ENCODE measurements at regions not wholly inside any gene's neighbourhood (a gene's known extent, or its start where the extent isn't known, plus 50 kb on each side); places are given as distances from the start of the nearest gene placed in this dataset.

DNA sequence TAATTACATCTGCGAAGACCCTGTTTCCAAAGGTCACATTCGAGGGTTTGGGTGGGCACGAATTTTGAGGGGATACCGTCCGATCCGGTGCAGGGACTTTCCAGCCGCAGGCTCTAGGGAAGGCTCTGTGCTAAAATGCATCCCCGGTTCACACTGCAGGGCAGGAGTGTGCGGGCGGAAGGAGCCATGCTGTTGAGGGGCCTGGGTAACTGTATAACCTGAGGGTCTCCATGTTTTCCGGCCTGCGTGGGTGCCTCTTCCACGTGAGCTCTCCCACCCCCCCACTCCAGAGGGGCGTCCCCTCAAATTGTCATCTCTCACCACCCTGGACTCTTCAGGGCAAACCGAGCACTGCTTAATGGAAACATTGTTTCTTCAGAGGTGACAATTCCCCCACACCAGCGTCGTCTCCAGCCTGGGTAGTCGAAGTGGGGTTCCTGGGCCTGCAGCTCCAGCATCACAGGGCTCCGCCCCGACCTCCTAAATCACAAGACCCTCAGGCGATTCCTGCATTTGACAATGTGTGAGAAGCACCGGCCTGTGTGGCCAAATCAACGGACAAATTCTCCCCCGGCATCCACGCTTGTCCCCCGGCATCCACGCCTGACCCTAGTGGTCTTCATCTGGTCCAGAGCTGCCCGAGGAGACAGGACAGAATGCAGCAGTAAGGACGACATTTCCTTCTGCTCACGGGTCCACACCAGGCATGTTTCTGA, 51.2 kb downstream of the FOXL3 start:
- no peak for DNase-seq

DNA sequence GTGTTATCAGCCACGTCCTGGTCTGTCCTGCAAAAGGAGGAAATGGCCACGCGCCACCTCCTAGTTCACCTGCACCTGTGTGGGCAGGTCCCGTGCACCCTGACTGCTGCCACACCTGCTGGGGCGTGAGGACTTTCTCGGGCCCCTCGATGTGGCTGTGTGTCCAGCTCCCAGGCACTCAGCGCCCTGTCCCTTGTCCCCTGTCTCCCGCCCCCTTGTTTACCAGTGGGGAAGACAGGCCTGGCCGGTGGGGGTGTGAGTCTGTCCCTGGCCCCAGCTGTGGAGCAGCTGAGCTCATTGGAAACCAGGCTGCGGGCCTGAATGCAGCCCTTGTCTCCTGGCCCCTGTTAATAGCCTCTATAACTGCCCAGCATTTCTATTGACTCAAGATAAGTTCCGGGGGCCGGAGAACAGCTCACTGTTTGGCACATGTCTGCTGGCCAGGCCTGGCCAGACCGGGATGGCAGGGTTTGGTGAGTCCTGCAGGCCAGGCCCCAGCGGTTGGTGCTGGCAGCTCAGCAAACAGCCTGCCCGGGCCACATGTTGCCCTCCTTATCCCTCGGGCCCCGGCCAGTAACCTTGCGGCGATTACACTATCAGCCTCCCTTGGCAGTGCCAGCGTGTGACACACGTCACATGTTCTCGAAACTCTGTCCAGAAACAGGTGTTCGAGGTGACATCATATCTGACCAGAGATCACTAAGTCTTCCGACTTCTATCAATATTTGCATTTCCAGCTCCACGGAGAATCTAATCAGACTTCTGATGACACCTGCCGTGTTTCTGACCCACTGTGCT, 52.1 kb downstream of the FOXL3 start:
- DNase-seq, result no peak

DNA sequence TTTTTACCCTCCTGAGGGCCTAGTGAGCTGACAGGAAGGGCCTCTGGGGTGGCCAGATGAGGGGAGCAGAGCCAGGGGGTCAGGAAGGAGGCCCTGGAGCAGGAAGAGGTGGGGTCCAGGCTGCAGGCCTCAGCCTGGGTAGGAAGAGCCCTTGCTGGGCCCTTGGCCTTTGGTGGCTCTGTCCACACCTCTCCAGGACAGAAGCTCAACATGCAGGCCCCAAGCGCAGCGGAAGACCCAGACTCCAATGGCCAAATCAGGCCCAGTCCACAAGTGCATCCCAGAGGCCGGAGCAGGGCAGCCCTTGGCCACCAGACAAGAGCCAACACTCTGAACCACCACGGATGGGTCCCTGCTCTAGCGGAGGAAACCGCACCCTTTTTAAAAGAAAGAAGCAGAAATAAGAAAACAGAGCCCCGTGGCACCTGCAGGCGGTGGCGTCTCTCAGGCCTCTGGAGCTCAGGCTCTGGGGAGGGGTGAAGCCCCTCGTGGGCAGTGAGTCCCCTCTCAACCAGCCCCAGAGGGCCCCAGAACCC, 52.8 kb downstream of the FOXL3 start:
- no peak for DNase-seq

- no peak for DNase-seq
Measured at GRCh38 chr7:343227-343822, 53.4 kb downstream of the FOXL3 start.

- DNase-seq, result no peak
Measured at GRCh38 chr7:343864-344607, 54.1 kb downstream of the FOXL3 start.

- no peak for DNase-seq
Measured at GRCh38 chr7:344608-344994, 54.6 kb downstream of the FOXL3 start.

DNA sequence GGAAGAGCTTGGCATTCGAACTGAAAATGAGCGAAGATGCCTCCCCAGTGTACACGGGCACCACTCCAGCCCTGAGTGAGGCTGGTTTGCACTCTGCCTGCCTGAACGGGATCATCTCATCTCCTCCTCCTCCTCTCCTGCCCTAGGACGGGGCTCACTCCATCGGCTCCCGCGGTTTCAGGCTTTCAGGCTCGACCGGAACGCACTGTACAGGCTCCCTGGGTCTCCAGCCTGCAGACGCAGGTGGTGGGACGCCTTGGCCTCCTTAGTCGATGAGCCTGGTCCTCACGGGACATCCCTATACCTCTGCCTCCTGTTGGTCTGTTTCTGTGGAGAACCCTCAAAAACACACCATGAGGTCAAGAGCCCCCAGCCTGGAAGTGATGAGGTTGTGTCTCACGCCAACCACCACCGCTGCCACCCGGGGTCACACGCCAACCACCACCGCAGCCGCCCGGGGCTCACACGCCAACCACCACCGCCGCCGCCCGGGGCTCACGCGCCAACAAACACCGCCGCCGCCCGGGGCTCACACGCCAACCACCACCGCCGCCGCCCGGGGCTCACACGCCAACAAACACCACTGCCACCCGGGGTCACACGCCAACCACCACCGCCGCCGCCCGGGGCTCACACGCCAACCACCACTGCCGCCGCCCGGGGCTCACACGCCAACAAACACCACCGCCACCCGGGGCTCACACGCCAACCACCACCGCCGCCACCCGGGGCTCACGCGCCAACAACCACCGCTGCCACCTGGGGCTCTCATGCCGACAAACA, 56.3 kb downstream of the FOXL3 start:
- no peak for DNase-seq

GRCh38 chr7:347001-347590, 57.1 kb downstream of the FOXL3 start:
- DNase-seq, result no peak

- no peak for DNase-seq
Measured at GRCh38 chr7:347644-348479, 57.9 kb downstream of the FOXL3 start.

DNA sequence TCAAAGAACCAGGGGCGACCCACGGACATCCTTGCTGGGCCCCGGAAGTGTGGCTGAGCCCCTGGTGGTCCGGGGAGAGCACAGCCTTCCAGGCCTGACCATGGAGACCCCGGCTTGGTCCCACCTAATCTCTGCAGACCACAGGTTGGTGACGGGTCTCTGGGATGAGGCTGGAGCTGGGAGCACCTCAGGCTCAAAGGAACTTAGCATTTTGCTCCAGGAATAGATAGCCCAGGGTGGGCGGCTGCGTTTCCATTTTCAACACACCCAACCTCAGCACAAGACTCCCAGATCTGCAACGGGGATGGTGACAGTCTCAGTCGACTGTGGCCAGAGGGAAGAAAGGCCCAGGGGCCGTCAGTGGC, 58.5 kb downstream of the FOXL3 start:
- no peak for DNase-seq

- no peak for DNase-seq
Measured at GRCh38 chr7:348962-349743, 59.2 kb downstream of the FOXL3 start.

GRCh38 chr7:351256-351655, 61.3 kb downstream of the FOXL3 start:
- peak; percentile 65 for DNase-seq

GRCh38 chr7:351681-352480, 61.9 kb downstream of the FOXL3 start:
- peak; percentile 52 for DNase-seq

GRCh38 chr7:353746-354325, 63.9 kb downstream of the FOXL3 start:
- DNase-seq, result no peak

- DNase-seq, result no peak
Measured at GRCh38 chr7:354597-355470, 64.9 kb downstream of the FOXL3 start.

DNA sequence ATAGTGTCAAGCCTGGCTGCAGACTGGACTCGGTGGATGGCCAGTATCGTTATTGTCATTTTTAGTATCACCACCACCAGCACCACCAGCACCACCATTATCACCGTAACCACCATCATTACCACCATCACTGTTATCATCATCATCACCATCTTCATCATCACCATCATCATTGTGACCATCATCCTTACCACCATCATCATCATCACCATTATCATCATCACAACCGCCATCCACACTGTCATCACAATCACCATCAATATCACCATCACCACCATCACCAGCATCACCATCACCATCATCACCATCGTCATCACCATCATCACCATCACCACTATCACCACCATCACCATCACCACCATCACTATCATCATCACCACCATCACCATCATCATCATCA, 65.6 kb downstream of the FOXL3 start:
- DNase-seq, result no peak

GRCh38 chr7:356087-356486, 66.1 kb downstream of the FOXL3 start:
- DNase-seq, result no peak

All from activated naive CD4-positive, alpha-beta T cell treated with Interleukin-2 at 50 U/mL for 16 hours (primary cell).